HUES6 (cell line): ENCODE measurements at regions not wholly inside any gene's neighbourhood (a gene's known extent, or its start where the extent isn't known, plus 50 kb on each side); places are given as distances from the start of the nearest gene placed in this dataset.

ENCODE experiments used
- H3K27ac ChIP-seq: 2 replicates; pipeline ENCODE4 v1.7.0; 2013; ENCODE audit warnings: low read depth, mild to moderate bottlenecking, low read length, inconsistent platforms
- H3K27me3 ChIP-seq: 2 replicates; pipeline ENCODE4 v1.6.1; 2013; ENCODE audit warnings: low read length; ENCODE audit not compliant: control insufficient read depth, insufficient read depth
- H3K36me3 ChIP-seq: 2 replicates; pipeline ENCODE4 v1.6.1; 2013; ENCODE audit warnings: low read length; ENCODE audit not compliant: control insufficient read depth, insufficient read depth
- H3K4me1 ChIP-seq: 2 replicates; pipeline ENCODE4 v1.6.1; 2013; ENCODE audit warnings: low read length; ENCODE audit not compliant: control insufficient read depth, insufficient read depth
- H3K4me3 ChIP-seq: 2 replicates; pipeline ENCODE4 v1.5.1; 2013; ENCODE audit warnings: low read depth, low read length
- H3K9ac ChIP-seq: one replicate; pipeline ENCODE4 v1.6.1; 2013; ENCODE audit warnings: mild to moderate bottlenecking, low read length
- H3K9me3 ChIP-seq: 2 replicates; pipeline ENCODE4 v1.6.1; 2013; ENCODE audit warnings: low read depth, low read length; ENCODE audit not compliant: control insufficient read depth, insufficient read depth

DNA sequence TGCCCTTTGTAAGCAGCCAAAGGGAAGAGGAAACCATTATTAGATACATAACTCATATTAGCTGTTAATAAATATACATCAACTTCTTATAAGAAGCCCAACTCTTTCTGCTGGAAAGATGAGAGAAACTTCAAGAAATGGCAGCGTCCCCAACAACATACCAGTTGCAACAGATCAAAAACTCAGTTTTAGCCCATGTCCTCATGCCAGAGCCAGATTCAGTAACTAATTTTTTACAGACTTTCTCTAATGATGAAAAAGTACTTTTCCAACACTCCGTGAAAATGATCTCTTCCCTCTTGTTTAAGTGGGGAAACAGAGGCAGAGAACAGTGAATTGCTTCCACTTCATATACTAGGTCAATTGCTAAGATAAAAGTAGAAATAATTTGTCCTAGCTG is 206.8 kb upstream of the NUDT4 start:
- Histone ChIP-seq H3K36me3 (no peaks in the 10 kb centered on the region), H3K9me3 (no peaks in the 10 kb centered on the region), H3K4me1 (peaks cover 14% of the 10 kb centered on the region; the same call in 1 of the 2 replicates), H3K27ac (no peak overlapping the region), H3K9ac (no peak overlapping the region), H3K4me3 (no peak overlapping the region), H3K27me3 (peaks cover 17% of the 10 kb centered on the region)

GRCh38 chr12:93173178-93173957 is 204.4 kb upstream of the NUDT4 start:
- Histone ChIP-seq H3K4me1 (peaks cover 6% of the 10 kb centered on the region; the same call in 1 of the 2 replicates), H3K9me3 (peaks cover 3% of the 10 kb centered on the region), H3K27ac (no peak overlapping the region), H3K27me3 (peaks cover 2% of the 10 kb centered on the region; the same call in 1 of the 2 replicates), H3K36me3 (no peaks in the 10 kb centered on the region), H3K4me3 (no peak overlapping the region), H3K9ac (no peak overlapping the region)

GRCh38 chr12:93174048-93174447 is 203.7 kb upstream of the NUDT4 start:
- H3K4me1 ChIP-seq: peaks cover 6% of the 10 kb centered on the region; the same call in 1 of the 2 replicates
- H3K27ac ChIP-seq: no peak overlapping the region
- H3K36me3 ChIP-seq: no peaks in the 10 kb centered on the region
- H3K9ac ChIP-seq: no peak overlapping the region
- peaks cover 9% of the 10 kb centered on the region for H3K9me3 ChIP-seq
- no peak overlapping the region for H3K4me3 ChIP-seq
- H3K27me3 ChIP-seq: no peaks in the 10 kb centered on the region

DNA sequence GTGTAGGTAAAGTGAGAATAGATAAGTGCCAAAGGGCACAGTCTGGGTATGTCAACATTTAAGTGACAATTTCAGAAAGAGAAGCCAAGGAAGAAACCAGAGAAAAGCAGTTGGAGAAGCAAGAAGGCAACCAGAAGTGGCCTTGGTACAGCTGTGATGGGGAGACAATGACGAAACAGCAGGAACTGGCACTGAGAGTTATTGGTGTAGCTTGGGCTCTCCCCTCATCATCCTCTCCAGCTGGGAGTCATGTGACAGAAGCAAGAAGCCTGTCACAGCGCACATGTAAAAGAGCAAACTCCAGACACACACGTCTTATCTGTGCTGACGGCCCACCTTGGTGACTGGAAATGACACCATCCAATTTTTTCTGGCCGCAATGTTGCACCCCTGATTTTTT is 203.3 kb upstream of the NUDT4 start:
- H3K4me1 ChIP-seq: peaks cover 6% of the 10 kb centered on the region; the same call in 1 of the 2 replicates
- H3K27me3 ChIP-seq: no peaks in the 10 kb centered on the region
- H3K27ac ChIP-seq: no peak overlapping the region
- peaks cover 9% of the 10 kb centered on the region for H3K9me3 ChIP-seq
- no peaks in the 10 kb centered on the region for H3K36me3 ChIP-seq
- no peak overlapping the region for H3K9ac ChIP-seq
- H3K4me3 ChIP-seq: no peak overlapping the region

- H3K9me3 ChIP-seq: peaks cover 11% of the 10 kb centered on the region
- no peaks in the 10 kb centered on the region for H3K36me3 ChIP-seq
- no peak overlapping the region for H3K9ac ChIP-seq
- no peaks in the 10 kb centered on the region for H3K27me3 ChIP-seq
- H3K4me1 ChIP-seq: peaks cover 6% of the 10 kb centered on the region; the same call in 1 of the 2 replicates
- no peak overlapping the region for H3K27ac ChIP-seq
- H3K4me3 ChIP-seq: no peak overlapping the region
These were observed 201.6 kb upstream of the NUDT4 start for GRCh38 chr12:93176165-93176564.

DNA sequence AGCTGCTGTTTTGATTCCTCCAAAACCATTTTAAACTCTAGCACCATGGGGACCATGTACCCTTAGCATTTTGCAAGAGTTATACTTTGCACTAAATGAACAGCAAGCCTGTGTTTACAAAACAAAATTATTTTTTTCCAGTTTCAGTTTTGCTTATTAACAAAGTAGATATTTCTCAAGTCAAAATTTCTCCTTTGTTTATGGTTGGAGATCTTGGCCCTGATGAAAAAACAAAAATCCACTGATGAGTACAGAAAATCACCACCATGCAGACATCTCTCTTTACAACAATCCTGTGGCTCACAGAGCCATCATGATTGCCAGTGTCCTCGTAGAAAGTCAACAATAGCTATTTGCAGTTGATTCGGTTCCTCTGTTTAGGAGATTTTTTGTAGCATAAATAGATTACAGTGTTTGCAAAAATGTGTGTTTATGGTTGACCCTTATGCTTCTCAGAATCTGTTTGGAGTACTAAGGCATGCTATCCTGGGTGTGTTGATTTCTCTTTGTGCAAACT is 201.1 kb upstream of the NUDT4 start:
- H3K36me3 ChIP-seq: no peaks in the 10 kb centered on the region
- peaks cover 6% of the 10 kb centered on the region; the same call in 1 of the 2 replicates for H3K4me1 ChIP-seq
- H3K4me3 ChIP-seq: no peak overlapping the region
- peaks cover 11% of the 10 kb centered on the region for H3K9me3 ChIP-seq
- no peak overlapping the region for H3K9ac ChIP-seq
- H3K27ac ChIP-seq: no peak overlapping the region
- H3K27me3 ChIP-seq: no peaks in the 10 kb centered on the region

DNA sequence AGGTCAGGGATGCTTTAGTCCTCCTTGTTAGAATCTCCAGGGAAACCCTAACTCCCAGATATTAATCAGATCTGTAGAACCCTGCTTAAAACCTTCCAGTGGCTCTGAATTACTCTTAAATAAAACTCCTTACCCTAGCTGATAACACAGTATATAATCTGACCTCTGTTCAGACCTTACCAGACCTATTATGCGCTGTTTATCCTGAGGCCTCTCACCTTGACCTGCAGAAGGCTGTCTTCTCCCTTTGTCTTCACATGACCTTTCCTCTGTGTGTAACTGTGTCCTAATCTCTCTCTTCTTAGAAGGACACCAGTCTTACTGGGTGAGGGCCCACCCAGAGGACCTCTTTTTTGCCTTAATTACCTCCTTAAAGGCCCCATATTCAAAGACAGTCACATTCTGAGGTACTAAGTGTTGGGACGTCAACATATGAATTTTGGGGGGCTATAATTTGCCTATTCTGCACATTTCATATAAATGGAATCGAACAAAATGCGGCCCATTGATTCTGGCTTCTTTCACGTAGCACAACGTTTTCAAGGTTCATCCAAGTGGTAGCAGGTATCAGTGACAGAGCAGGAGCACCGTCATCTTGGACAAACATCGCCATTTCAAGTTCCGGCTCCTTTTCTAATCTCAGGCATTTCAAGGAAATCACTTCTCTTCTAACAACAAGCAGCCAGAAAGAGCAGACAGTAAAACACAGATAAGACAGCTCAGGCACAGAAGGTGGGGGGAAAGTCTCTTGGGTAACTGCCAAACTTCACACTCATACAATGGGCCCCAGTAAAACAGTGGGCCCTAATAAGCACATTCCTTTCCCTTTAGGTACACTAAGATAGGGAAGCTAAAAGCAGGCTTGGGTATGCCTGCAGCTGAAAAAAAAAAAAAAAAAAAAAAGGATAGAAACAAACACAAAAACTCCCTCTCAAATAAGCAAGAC is 200.2 kb upstream of the NUDT4 start:
- peaks cover 11% of the 10 kb centered on the region for H3K9me3 ChIP-seq
- no peak overlapping the region for H3K4me3 ChIP-seq
- no peak overlapping the region for H3K27ac ChIP-seq
- no peaks in the 10 kb centered on the region for H3K36me3 ChIP-seq
- H3K27me3 ChIP-seq: no peaks in the 10 kb centered on the region
- no peak overlapping the region for H3K9ac ChIP-seq
- peaks cover 6% of the 10 kb centered on the region; the same call in 1 of the 2 replicates for H3K4me1 ChIP-seq

DNA sequence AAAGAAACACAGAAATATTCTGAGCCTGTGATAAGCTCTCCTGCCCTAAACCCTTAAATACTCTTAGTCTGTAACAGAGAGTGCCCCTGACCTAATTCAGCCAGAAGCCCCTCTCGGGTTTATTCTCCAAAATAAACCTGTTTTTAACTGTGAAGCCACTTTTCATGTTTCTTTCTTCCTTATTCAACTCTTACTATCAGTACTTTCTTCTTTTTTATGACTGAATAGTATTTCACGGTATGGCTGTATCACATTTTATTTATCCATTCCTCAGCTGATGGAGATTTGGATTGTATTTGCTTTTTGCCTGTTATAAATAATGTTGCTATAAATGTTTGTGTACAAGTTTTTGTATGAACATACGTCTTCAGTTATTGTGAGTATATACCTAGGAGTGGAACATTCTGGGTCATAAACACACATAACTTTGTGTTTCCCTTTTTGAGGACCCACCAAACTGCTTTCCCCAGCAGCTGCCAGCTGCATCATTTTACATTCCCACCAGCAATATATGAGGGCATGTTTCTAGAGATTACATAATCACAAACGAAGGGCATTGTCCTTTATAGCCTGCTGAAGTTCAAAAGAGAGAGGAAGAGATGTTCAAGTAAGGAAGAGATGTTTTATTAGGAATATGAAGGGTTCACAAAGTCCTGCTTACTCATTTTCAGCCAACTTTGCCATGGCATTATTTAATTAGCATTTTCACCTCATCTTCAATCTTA is 199.4 kb upstream of the NUDT4 start:
- peaks cover 11% of the 10 kb centered on the region for H3K9me3 ChIP-seq
- no peaks in the 10 kb centered on the region for H3K27me3 ChIP-seq
- 0 out of 2 replicates have a peak, but pooled peaks cover under 1% of the 10 kb centered on the region for H3K4me1 ChIP-seq
- H3K9ac ChIP-seq: no peak overlapping the region
- H3K4me3 ChIP-seq: no peak overlapping the region
- no peak overlapping the region for H3K27ac ChIP-seq
- H3K36me3 ChIP-seq: no peaks in the 10 kb centered on the region

GRCh38 chr12:93179792-93180191 is 197.9 kb upstream of the NUDT4 start:
- Histone ChIP-seq H3K9ac (no peak overlapping the region), H3K27ac (no peak overlapping the region), H3K4me1 (no peaks in the 10 kb centered on the region), H3K36me3 (no peaks in the 10 kb centered on the region), H3K4me3 (no peak overlapping the region), H3K27me3 (no peaks in the 10 kb centered on the region), H3K9me3 (peaks cover 11% of the 10 kb centered on the region)

GRCh38 chr12:93180566-93180965 is 197.2 kb upstream of the NUDT4 start:
- Histone ChIP-seq H3K27me3 (no peaks in the 10 kb centered on the region), H3K4me1 (no peaks in the 10 kb centered on the region), H3K9ac (no peak overlapping the region), H3K36me3 (no peaks in the 10 kb centered on the region), H3K9me3 (peaks cover 11% of the 10 kb centered on the region), H3K27ac (no peak overlapping the region), H3K4me3 (no peak overlapping the region)
